AG04450 (cell line): ENCODE measurements at regions not wholly inside any gene's neighbourhood (a gene's known extent, or its start where the extent isn't known, plus 50 kb on each side); places are given as distances from the start of the nearest gene placed in this dataset.
"Not testable (repeated sequence)": the region's sequence is repeated elsewhere in the genome, so short reads cannot be mapped to it uniquely, and the experiment has no call there.

ENCODE experiments used
- CTCF ChIA-PET: fragments of 300-600, 350-600 bp; formaldehyde crosslinking; extraction: SDS; loops from one replicate; lab custom pipeline; 2022; ENCODE audit warnings: antibody characterized with exemption, inconsistent platforms; lab: Charles Lee
- POLR2A ChIA-PET: fragments of 350-600 bp; formaldehyde crosslinking; extraction: SDS; loops from one replicate; lab custom pipeline; 2021; ENCODE audit warnings: antibody characterized with exemption, inconsistent platforms; lab: Yijun Ruan, JAX
- DNase-seq: peaks from one replicate; pipeline ENCODE4 v3.0.0-alpha.2; 2011; ENCODE audit warnings: low read depth, low spot score
- H3K27ac ChIP-seq: one replicate; pipeline ENCODE4 v1.5.1; 2012; ENCODE audit warnings: low read depth, low read length, control low read depth
- H3K27me3 ChIP-seq: one replicate; pipeline ENCODE4 v1.6.0; 2012; ENCODE audit warnings: low read length; ENCODE audit not compliant: control insufficient read depth, insufficient read depth
- H3K4me3 ChIP-seq: 2 replicates; pipeline ENCODE4 v1.5.1; 2011; ENCODE audit warnings: mild to moderate bottlenecking, low read depth, low read length, control low read depth
- H3K9me3 ChIP-seq: 2 replicates; pipeline ENCODE4 v1.5.1; 2012; ENCODE audit warnings: low read length; ENCODE audit not compliant: control insufficient read depth, insufficient read depth
- CTCF ChIP-seq: IDR thresholded peaks from 2 replicates; pipeline ENCODE4 v1.5.1; 2011; ENCODE audit warnings: low read depth, low read length, control low read depth, inconsistent platforms

- no peak for TF ChIP-seq CTCF
- POLR2A ChIA-PET, result no interaction called here
- Histone ChIP-seq H3K9me3 (no peaks in the 10 kb centered on the region), H3K27ac (no peak overlapping the region), H3K4me3 (no peak overlapping the region), H3K27me3 (no peaks in the 10 kb centered on the region)
- CTCF ChIA-PET, result no interaction called here
- DNase-seq, result no peak
Measured at GRCh38 chr19:28701491-28701890, 511.5 kb downstream of the UQCRFS1 start.

GRCh38 chr19:28700176-28700575, 512.8 kb downstream of the UQCRFS1 start:
- Histone ChIP-seq H3K27me3 (no peaks in the 10 kb centered on the region), H3K9me3 (no peaks in the 10 kb centered on the region), H3K27ac (no peak overlapping the region), H3K4me3 (no peak overlapping the region)
- no peak for DNase-seq
- CTCF ChIA-PET, result interaction anchor here (0.9 kb wide), 1 partner anchor 27 kb away, joined by 3 read pairs; no protein-coding TSS in a partner anchor
- POLR2A ChIA-PET, result no interaction called here
- no peak for TF ChIP-seq CTCF

DNA sequence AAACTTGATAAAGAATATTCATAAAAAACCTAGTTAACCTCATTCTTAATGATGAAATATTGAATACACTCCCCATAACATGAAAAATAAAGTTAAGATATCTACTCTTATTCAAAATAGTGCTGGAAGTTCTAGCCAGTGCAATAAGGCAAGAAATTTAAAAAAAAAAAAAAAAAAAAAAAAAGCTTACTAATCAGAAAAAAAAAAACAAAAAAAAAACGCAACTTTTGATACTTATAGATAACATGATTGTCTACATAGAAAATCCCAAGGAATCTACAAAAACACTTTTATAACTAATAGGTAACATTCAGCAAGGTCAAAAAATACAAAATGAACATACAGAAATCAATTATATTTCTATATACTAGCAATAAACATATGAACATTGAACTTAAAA, 515.6 kb downstream of the UQCRFS1 start:
- peaks cover 8% of the 10 kb centered on the region; the same call in 1 of the 2 replicates for H3K9me3 ChIP-seq
- POLR2A ChIA-PET, result no interaction called here
- TF ChIP-seq CTCF, result no peak
- H3K4me3 ChIP-seq, result no peak overlapping the region
- no peak overlapping the region for H3K27ac ChIP-seq
- DNase-seq, result no peak
- CTCF ChIA-PET, result no interaction called here
- no peaks in the 10 kb centered on the region for H3K27me3 ChIP-seq

- no peak overlapping the region for H3K27ac ChIP-seq
- no peak for DNase-seq
- TF ChIP-seq CTCF, result no peak
- ChIA-PET CTCF (no interaction called here), POLR2A (no interaction called here)
- no peak overlapping the region for H3K4me3 ChIP-seq
- no peaks in the 10 kb centered on the region for H3K27me3 ChIP-seq
- H3K9me3 ChIP-seq, result peaks cover 12% of the 10 kb centered on the region; the same call in 1 of the 2 replicates
Measured at GRCh38 chr19:28694812-28695211, 518.1 kb downstream of the UQCRFS1 start.

DNA sequence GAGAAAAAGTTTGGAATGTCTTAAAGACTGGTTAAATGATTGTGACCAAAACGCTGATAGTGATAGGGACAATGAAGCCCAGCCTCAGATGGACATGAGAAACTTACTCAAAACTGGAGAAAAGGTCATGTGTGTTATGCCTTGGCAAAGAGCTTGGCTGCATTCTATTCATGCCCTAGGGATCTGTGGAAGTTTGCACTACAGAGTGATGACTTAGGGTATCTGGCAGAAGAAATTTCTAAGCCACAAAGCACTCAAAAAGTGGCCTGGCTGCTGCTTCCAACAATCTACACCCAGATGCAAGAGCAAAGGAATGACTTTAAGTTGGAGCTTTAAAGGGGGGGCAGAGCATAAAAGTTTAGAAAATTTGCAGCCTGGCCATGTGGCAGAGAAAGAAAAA, 521.3 kb downstream of the UQCRFS1 start:
- Histone ChIP-seq H3K27me3 (no peaks in the 10 kb centered on the region), H3K9me3 (peaks cover 12% of the 10 kb centered on the region; the same call in 1 of the 2 replicates), H3K27ac (no peak overlapping the region), H3K4me3 (no peak overlapping the region)
- POLR2A ChIA-PET, result no interaction called here
- no peak for TF ChIP-seq CTCF
- CTCF ChIA-PET, result interaction anchor here (1.2 kb wide), 1 partner anchor 14 kb away, joined by 4 read pairs; no protein-coding TSS in a partner anchor
- no peak for DNase-seq

GRCh38 chr19:28689464-28689863, 523.5 kb downstream of the UQCRFS1 start:
- H3K9me3 ChIP-seq, H3K27me3 ChIP-seq, DNase-seq, H3K27ac ChIP-seq, H3K4me3 ChIP-seq, POLR2A ChIA-PET, CTCF ChIA-PET: not testable (repeated sequence)
